ENCODE measurements at regions not wholly inside any gene's neighbourhood (a gene's known extent, or its start where the extent isn't known, plus 50 kb on each side); places are given as distances from the start of the nearest gene placed in this dataset.

DNA sequence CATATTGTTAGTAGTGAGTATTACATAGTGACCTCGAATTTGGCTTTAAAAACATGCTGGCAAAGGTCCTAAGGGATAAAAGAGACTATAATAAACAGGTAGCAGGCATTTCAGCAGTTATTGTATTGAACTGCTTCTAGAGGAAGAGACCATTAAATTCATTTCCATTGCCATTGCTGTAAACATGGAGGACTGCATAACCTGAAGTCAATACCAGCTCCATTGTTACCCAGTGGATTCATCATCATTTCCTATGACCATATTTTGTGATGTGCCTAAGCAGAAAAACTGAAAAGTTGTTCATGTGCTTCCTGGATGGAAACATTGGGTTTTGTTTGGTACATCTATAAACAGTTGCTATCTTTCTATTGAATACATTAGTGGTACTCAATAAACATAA, 482.5 kb upstream of the UBE2E2 start (continued):
- TF ChIP-seq, protein P1, sequence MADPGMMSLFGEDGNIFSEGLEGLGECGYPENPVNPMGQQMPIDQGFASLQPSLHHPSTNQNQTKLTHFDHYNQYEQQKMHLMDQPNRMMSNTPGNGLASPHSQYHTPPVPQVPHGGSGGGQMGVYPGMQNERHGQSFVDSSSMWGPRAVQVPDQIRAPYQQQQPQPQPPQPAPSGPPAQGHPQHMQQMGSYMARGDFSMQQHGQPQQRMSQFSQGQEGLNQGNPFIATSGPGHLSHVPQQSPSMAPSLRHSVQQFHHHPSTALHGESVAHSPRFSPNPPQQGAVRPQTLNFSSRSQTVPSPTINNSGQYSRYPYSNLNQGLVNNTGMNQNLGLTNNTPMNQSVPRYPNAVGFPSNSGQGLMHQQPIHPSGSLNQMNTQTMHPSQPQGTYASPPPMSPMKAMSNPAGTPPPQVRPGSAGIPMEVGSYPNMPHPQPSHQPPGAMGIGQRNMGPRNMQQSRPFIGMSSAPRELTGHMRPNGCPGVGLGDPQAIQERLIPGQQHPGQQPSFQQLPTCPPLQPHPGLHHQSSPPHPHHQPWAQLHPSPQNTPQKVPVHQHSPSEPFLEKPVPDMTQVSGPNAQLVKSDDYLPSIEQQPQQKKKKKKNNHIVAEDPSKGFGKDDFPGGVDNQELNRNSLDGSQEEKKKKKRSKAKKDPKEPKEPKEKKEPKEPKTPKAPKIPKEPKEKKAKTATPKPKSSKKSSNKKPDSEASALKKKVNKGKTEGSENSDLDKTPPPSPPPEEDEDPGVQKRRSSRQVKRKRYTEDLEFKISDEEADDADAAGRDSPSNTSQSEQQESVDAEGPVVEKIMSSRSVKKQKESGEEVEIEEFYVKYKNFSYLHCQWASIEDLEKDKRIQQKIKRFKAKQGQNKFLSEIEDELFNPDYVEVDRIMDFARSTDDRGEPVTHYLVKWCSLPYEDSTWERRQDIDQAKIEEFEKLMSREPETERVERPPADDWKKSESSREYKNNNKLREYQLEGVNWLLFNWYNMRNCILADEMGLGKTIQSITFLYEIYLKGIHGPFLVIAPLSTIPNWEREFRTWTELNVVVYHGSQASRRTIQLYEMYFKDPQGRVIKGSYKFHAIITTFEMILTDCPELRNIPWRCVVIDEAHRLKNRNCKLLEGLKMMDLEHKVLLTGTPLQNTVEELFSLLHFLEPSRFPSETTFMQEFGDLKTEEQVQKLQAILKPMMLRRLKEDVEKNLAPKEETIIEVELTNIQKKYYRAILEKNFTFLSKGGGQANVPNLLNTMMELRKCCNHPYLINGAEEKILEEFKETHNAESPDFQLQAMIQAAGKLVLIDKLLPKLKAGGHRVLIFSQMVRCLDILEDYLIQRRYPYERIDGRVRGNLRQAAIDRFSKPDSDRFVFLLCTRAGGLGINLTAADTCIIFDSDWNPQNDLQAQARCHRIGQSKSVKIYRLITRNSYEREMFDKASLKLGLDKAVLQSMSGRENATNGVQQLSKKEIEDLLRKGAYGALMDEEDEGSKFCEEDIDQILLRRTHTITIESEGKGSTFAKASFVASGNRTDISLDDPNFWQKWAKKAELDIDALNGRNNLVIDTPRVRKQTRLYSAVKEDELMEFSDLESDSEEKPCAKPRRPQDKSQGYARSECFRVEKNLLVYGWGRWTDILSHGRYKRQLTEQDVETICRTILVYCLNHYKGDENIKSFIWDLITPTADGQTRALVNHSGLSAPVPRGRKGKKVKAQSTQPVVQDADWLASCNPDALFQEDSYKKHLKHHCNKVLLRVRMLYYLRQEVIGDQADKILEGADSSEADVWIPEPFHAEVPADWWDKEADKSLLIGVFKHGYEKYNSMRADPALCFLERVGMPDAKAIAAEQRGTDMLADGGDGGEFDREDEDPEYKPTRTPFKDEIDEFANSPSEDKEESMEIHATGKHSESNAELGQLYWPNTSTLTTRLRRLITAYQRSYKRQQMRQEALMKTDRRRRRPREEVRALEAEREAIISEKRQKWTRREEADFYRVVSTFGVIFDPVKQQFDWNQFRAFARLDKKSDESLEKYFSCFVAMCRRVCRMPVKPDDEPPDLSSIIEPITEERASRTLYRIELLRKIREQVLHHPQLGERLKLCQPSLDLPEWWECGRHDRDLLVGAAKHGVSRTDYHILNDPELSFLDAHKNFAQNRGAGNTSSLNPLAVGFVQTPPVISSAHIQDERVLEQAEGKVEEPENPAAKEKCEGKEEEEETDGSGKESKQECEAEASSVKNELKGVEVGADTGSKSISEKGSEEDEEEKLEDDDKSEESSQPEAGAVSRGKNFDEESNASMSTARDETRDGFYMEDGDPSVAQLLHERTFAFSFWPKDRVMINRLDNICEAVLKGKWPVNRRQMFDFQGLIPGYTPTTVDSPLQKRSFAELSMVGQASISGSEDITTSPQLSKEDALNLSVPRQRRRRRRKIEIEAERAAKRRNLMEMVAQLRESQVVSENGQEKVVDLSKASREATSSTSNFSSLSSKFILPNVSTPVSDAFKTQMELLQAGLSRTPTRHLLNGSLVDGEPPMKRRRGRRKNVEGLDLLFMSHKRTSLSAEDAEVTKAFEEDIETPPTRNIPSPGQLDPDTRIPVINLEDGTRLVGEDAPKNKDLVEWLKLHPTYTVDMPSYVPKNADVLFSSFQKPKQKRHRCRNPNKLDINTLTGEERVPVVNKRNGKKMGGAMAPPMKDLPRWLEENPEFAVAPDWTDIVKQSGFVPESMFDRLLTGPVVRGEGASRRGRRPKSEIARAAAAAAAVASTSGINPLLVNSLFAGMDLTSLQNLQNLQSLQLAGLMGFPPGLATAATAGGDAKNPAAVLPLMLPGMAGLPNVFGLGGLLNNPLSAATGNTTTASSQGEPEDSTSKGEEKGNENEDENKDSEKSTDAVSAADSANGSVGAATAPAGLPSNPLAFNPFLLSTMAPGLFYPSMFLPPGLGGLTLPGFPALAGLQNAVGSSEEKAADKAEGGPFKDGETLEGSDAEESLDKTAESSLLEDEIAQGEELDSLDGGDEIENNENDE (IDR thresholded peaks at IDR 0.05; ENCODE audit: insufficient replicate concordance, low read length), result no peak
- TF ChIP-seq GTF2F1 (IDR thresholded peaks at IDR 0.05; ENCODE audit: borderline replicate concordance, low read depth, low read length), result no peak
- no peak for TF ChIP-seq EZH2 (IDR thresholded peaks at IDR 0.05; ENCODE audit: low read depth, low read length, severe bottlenecking)
- TF ChIP-seq, protein P2, sequence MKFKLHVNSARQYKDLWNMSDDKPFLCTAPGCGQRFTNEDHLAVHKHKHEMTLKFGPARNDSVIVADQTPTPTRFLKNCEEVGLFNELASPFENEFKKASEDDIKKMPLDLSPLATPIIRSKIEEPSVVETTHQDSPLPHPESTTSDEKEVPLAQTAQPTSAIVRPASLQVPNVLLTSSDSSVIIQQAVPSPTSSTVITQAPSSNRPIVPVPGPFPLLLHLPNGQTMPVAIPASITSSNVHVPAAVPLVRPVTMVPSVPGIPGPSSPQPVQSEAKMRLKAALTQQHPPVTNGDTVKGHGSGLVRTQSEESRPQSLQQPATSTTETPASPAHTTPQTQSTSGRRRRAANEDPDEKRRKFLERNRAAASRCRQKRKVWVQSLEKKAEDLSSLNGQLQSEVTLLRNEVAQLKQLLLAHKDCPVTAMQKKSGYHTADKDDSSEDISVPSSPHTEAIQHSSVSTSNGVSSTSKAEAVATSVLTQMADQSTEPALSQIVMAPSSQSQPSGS (IDR thresholded peaks at IDR 0.05; ENCODE audit: low read length), result no peak
- TF ChIP-seq SIX5 (IDR thresholded peaks at IDR 0.05; ENCODE audit: low read depth, low read length), result no peak
- TF ChIP-seq SIN3A (conservative IDR thresholded peaks at IDR 0.05 in 1 of 2, IDR thresholded peaks at IDR 0.05 in 1 of 2; ENCODE audit: low read depth in 1 of 2, low read length in 2 of 2), result no peak
- no peak for TF ChIP-seq RNF2 (IDR thresholded peaks at IDR 0.05; ENCODE audit: borderline replicate concordance, low read depth, low read length, missing control alignments, poor library complexity, severe bottlenecking)
- no peak for TF ChIP-seq PHF8 (conservative IDR thresholded peaks at IDR 0.05; ENCODE audit: low read depth, low read length)

Measured in H1 (cell line).